Kidney capillary endothelial cell (primary cell): ENCODE measurements at regions not wholly inside any gene's neighbourhood (a gene's known extent, or its start where the extent isn't known, plus 50 kb on each side); places are given as distances from the start of the nearest gene placed in this dataset.
"Not testable (repeated sequence)": the region's sequence is repeated elsewhere in the genome, so short reads cannot be mapped to it uniquely, and the experiment has no call there.

Experiments
- DNase-seq: peaks from one replicate; pipeline ENCODE4 v3.0.0-alpha.2; 2018; ENCODE audit warnings: low spot score

GRCh38 chr10:3659203-3659917 lies 125.6 kb downstream of the KLF6 start:
- no peak for DNase-seq

- no peak for DNase-seq
Measured at GRCh38 chr10:3658766-3659165, 126.2 kb downstream of the KLF6 start.

- no peak for DNase-seq
Measured at GRCh38 chr10:3656214-3656613, 128.8 kb downstream of the KLF6 start.

GRCh38 chr10:3655528-3655927 lies 129.5 kb downstream of the KLF6 start:
- no peak for DNase-seq

GRCh38 chr10:3654980-3655379 lies 130.0 kb downstream of the KLF6 start:
- no peak for DNase-seq

GRCh38 chr10:3654496-3654895 lies 130.5 kb downstream of the KLF6 start:
- DNase-seq: peak; percentile 1

- DNase-seq: not testable (repeated sequence)
Measured at GRCh38 chr10:3653303-3653702, 131.7 kb downstream of the KLF6 start.

- no peak for DNase-seq
Measured at GRCh38 chr10:3652886-3653285, 132.1 kb downstream of the KLF6 start.

GRCh38 chr10:3651969-3652653 lies 132.9 kb downstream of the KLF6 start:
- no peak for DNase-seq

- no peak for DNase-seq
Measured at GRCh38 chr10:3648576-3648975, 136.4 kb downstream of the KLF6 start.

GRCh38 chr10:3648170-3648569 lies 136.8 kb downstream of the KLF6 start:
- DNase-seq: no peak

- no peak for DNase-seq
Measured at GRCh38 chr10:3647074-3647473, 137.9 kb downstream of the KLF6 start.

- DNase-seq: no peak
Measured at GRCh38 chr10:3645406-3645805, 139.6 kb downstream of the KLF6 start.

GRCh38 chr10:3640816-3641215 lies 144.2 kb downstream of the KLF6 start:
- no peak for DNase-seq

- no peak for DNase-seq
Measured at GRCh38 chr10:3639546-3639945, 145.5 kb downstream of the KLF6 start.

GRCh38 chr10:3636356-3637181 lies 148.4 kb downstream of the KLF6 start:
- DNase-seq: no peak

- DNase-seq: no peak
Measured at GRCh38 chr10:3635697-3636096, 149.3 kb downstream of the KLF6 start.

- DNase-seq: no peak
Measured at GRCh38 chr10:3635211-3635671, 149.8 kb downstream of the KLF6 start.

- not testable (repeated sequence) for DNase-seq
Measured at GRCh38 chr10:3634646-3635045, 150.4 kb downstream of the KLF6 start.

- DNase-seq: no peak
Measured at GRCh38 chr10:3631701-3632330, 153.2 kb downstream of the KLF6 start.

- no peak for DNase-seq
Measured at GRCh38 chr10:3631291-3631690, 153.7 kb downstream of the KLF6 start.
